H9 (cell line): ENCODE measurements at regions not wholly inside any gene's neighbourhood (a gene's known extent, or its start where the extent isn't known, plus 50 kb on each side); places are given as distances from the start of the nearest gene placed in this dataset.

Source experiments
- DNase-seq: peaks from one replicate; pipeline ENCODE4 v3.0.0-alpha.2; 2017
- H2AFZ ChIP-seq: one replicate; pipeline ENCODE4 v1.6.1; 2013; ENCODE audit warnings: mild to moderate bottlenecking, low read length, control low read depth, moderate library complexity
- H2AK5ac ChIP-seq: 2 replicates; pipeline ENCODE4 v1.6.1; 2013; ENCODE audit warnings: low read length, control low read depth, mixed read lengths; ENCODE audit not compliant: insufficient read length
- H2BK120ac ChIP-seq: one replicate; pipeline ENCODE4 v1.6.1; 2013; ENCODE audit warnings: low read depth, mild to moderate bottlenecking, low read length, control low read depth, inconsistent platforms; ENCODE audit not compliant: poor library complexity, severe bottlenecking
- H2BK12ac ChIP-seq: 2 replicates; pipeline ENCODE4 v1.6.1; 2013; ENCODE audit warnings: low read length, control low read depth, mixed read lengths, low read depth; ENCODE audit not compliant: insufficient read length
- H2BK15ac ChIP-seq: 2 replicates; pipeline ENCODE4 v1.6.1; 2013; ENCODE audit warnings: low read depth, low read length, control low read depth
- H2BK20ac ChIP-seq: one replicate; pipeline ENCODE4 v1.6.1; 2013; ENCODE audit warnings: low read depth, mild to moderate bottlenecking, low read length, control low read depth, inconsistent platforms; ENCODE audit not compliant: poor library complexity, severe bottlenecking
- H2BK5ac ChIP-seq: 2 replicates; pipeline ENCODE4 v1.6.1; 2013; ENCODE audit warnings: low read length, control low read depth, mixed read lengths; ENCODE audit not compliant: insufficient read length
- H3K14ac ChIP-seq: 2 replicates; pipeline ENCODE4 v1.6.1; 2013; ENCODE audit warnings: low read length, control low read depth; ENCODE audit not compliant: insufficient read depth
- H3K18ac ChIP-seq: 2 replicates; pipeline ENCODE4 v1.6.1; 2013; ENCODE audit warnings: low read depth, mild to moderate bottlenecking, mixed read lengths, low read length, control low read depth; ENCODE audit not compliant: insufficient read length
- H3K23ac ChIP-seq: 2 replicates; pipeline ENCODE4 v1.6.1; 2013; ENCODE audit warnings: low read length, control low read depth, mixed read lengths, low read depth; ENCODE audit not compliant: insufficient read length
- H3K23me2 ChIP-seq: 2 replicates; pipeline ENCODE4 v1.6.1; 2013; ENCODE audit warnings: low read depth, mild to moderate bottlenecking, mixed read lengths, low read length, control low read depth; ENCODE audit not compliant: insufficient read length, poor library complexity, severe bottlenecking
- H3K27ac ChIP-seq: 2 replicates; pipeline ENCODE4 v1.5.1; 2013; ENCODE audit warnings: low read length, control low read depth, mixed read lengths, low read depth; ENCODE audit not compliant: insufficient read length
- H3K27me3 ChIP-seq: 2 replicates; pipeline ENCODE4 v1.6.1; 2013; ENCODE audit warnings: low read length, control low read depth, inconsistent platforms; ENCODE audit not compliant: insufficient read depth
- H3K4ac ChIP-seq: 2 replicates; pipeline ENCODE4 v1.6.1; 2013; ENCODE audit warnings: low read depth, mild to moderate bottlenecking, control low read depth, inconsistent platforms, low read length, moderate library complexity
- H3K4me1 ChIP-seq: 2 replicates; pipeline ENCODE4 v1.6.1; 2013; ENCODE audit warnings: low read length, control low read depth, inconsistent platforms; ENCODE audit not compliant: insufficient read depth
- H3K4me2 ChIP-seq: 2 replicates; pipeline ENCODE4 v1.6.1; 2013; ENCODE audit warnings: low read length, control low read depth, mixed read lengths; ENCODE audit not compliant: insufficient read length, insufficient read depth
- H3K56ac ChIP-seq: 2 replicates; pipeline ENCODE4 v1.6.1; 2013; ENCODE audit warnings: low read depth, mild to moderate bottlenecking, mixed read lengths, low read length, control low read depth; ENCODE audit not compliant: insufficient read length
- H3K79me1 ChIP-seq: 2 replicates; pipeline ENCODE4 v1.6.1; 2013; ENCODE audit warnings: low read depth, mild to moderate bottlenecking, moderate library complexity, low read length, control low read depth, inconsistent platforms; ENCODE audit not compliant: insufficient read depth, poor library complexity, severe bottlenecking
- H3K79me2 ChIP-seq: 2 replicates; pipeline ENCODE4 v1.6.1; 2013; ENCODE audit warnings: low read length, control low read depth, inconsistent platforms; ENCODE audit not compliant: insufficient read depth
- H3K9ac ChIP-seq: 2 replicates; pipeline ENCODE4 v1.6.1; 2013; ENCODE audit warnings: low read length, control low read depth, mixed read lengths; ENCODE audit not compliant: insufficient read length; ENCODE audit errors: extremely low read depth
- H3K9me3 ChIP-seq: one replicate; pipeline ENCODE4 v1.6.1; 2013; ENCODE audit warnings: low read depth, low read length, inconsistent platforms; ENCODE audit not compliant: control insufficient read depth
- H3T11ph ChIP-seq: one replicate; pipeline ENCODE4 v1.6.1; 2013; ENCODE audit warnings: mild to moderate bottlenecking, low read length, control low read depth, inconsistent platforms
- H4K20me1 ChIP-seq: one replicate; pipeline ENCODE4 v1.6.1; 2013; ENCODE audit not compliant: control insufficient read depth, insufficient read length, insufficient read depth
- H4K5ac ChIP-seq: 2 replicates; pipeline ENCODE4 v1.6.1; 2013; ENCODE audit warnings: low read depth, mild to moderate bottlenecking, mixed read lengths, low read length, control low read depth; ENCODE audit not compliant: insufficient read length
- H4K8ac ChIP-seq: replicated peaks from 2 replicates; pipeline ENCODE4 v1.6.1; 2013; ENCODE audit warnings: low read length, control low read depth, mixed read lengths, low read depth; ENCODE audit not compliant: insufficient read length
- H4K91ac ChIP-seq: 2 replicates; pipeline ENCODE4 v1.6.1; 2013; ENCODE audit warnings: low read depth, mild to moderate bottlenecking, moderate library complexity, mixed read lengths, low read length, control low read depth; ENCODE audit not compliant: insufficient read length
- H3K27ac Mint-ChIP-seq, 3 experiments: 2 replicates in 2 of 3; 3 replicates in 1 of 3; pipeline ENCODE4 v1.8.0; 2020 to 2021; ENCODE audit warnings: mixed read lengths in 3 of 3, mild to moderate bottlenecking in 1 of 3, moderate library complexity in 1 of 3
- H3K27me3 Mint-ChIP-seq: 2 replicates; pipeline ENCODE4 v1.8.0; 2021; ENCODE audit warnings: low read depth, mild to moderate bottlenecking, moderate library complexity, mixed read lengths
- H3K36me3 Mint-ChIP-seq, 3 experiments: 2 replicates in 2 of 3; 3 replicates in 1 of 3; pipeline ENCODE4 v1.8.0; 2020 to 2021; ENCODE audit warnings: low read depth in 3 of 3, mixed read lengths in 3 of 3; ENCODE audit not compliant: insufficient read depth in 1 of 3
- H3K4me1 Mint-ChIP-seq, 2 experiments: 2 replicates each; pipeline ENCODE4 v1.8.0; 2020; ENCODE audit warnings: mixed read lengths in 2 of 2
- H3K4me3 Mint-ChIP-seq, 2 experiments: 2 replicates in 1 of 2; 3 replicates in 1 of 2; pipeline ENCODE4 v1.8.0; 2020 to 2021; ENCODE audit warnings: mild to moderate bottlenecking in 2 of 2, mixed read lengths in 2 of 2, moderate library complexity in 1 of 2
- H3K9me3 Mint-ChIP-seq, 2 experiments: 2 replicates in 1 of 2; 3 replicates in 1 of 2; pipeline ENCODE4 v1.8.0; 2020; ENCODE audit warnings: mild to moderate bottlenecking in 2 of 2, mixed read lengths in 2 of 2, moderate library complexity in 1 of 2
- CTCF ChIP-seq: fragments of 200-600 bp; sonication (generic); conservative IDR thresholded peaks from 3 replicates; pipeline ENCODE4 v1.8.0; 2021; ENCODE audit warnings: antibody characterized with exemption, mild to moderate bottlenecking

- H3K9me3 Mint-ChIP-seq: peaks cover 6 to 13% of the 10 kb centered on the region in 2 experiments
- DNase-seq: no peak
- H3K9ac ChIP-seq: no peak overlapping the region
- H2BK12ac ChIP-seq: no peak overlapping the region
- H2BK15ac ChIP-seq: no peak overlapping the region
- H3K36me3 Mint-ChIP-seq: 0 out of 7 replicates have a peak, but pooled peaks cover 0 to 2% (median 0%) of the 10 kb centered on the region in 3 experiments
- no peak overlapping the region for H3K4me2 ChIP-seq
- no peak overlapping the region for H4K5ac ChIP-seq
- no peaks in the 10 kb centered on the region for H3K79me1 ChIP-seq
- no peaks in the 10 kb centered on the region for H3K27me3 ChIP-seq
- H2AFZ ChIP-seq: no peak overlapping the region
- H3K27me3 Mint-ChIP-seq: no peaks in the 10 kb centered on the region
- H2AK5ac ChIP-seq: no peak overlapping the region
- H2BK120ac ChIP-seq: no peak overlapping the region
- H3K18ac ChIP-seq: no peak overlapping the region
- no peaks in the 10 kb centered on the region for H3K23me2 ChIP-seq
- no peaks in the 10 kb centered on the region for H3K9me3 ChIP-seq
- H3T11ph ChIP-seq: no peak overlapping the region
- H3K79me2 ChIP-seq: no peaks in the 10 kb centered on the region
- H3K27ac ChIP-seq: no peak overlapping the region
- no peak overlapping the region for H3K4me3 Mint-ChIP-seq
- H2BK5ac ChIP-seq: no peak overlapping the region
- H3K4me1 ChIP-seq: no peaks in the 10 kb centered on the region
- H3K23ac ChIP-seq: no peak overlapping the region
- H3K27ac Mint-ChIP-seq: no peak overlapping the region
- H3K56ac ChIP-seq: no peak overlapping the region
- no peak overlapping the region for H4K8ac ChIP-seq
- H3K4me1 Mint-ChIP-seq: peaks cover 0 to 2% of the 10 kb centered on the region in 2 experiments; a peak in 1 of 4 replicates
- H2BK20ac ChIP-seq: no peak overlapping the region
- no peak for TF ChIP-seq CTCF
- H4K20me1 ChIP-seq: no peaks in the 10 kb centered on the region
- H3K14ac ChIP-seq: no peak overlapping the region
- no peak overlapping the region for H3K4ac ChIP-seq
- no peak overlapping the region for H4K91ac ChIP-seq
These were observed 276.2 kb downstream of the C11orf87 start for GRCh38 chr11:109698237-109698636.
